Tibial nerve (tissue), 4 donors: ENCODE measurements at regions not wholly inside any gene's neighbourhood (a gene's known extent, or its start where the extent isn't known, plus 50 kb on each side); places are given as distances from the start of the nearest gene placed in this dataset.

Experiments used
- EP300 ChIP-seq, 2 donors: sonication (generic); formaldehyde crosslinking; IDR thresholded peaks; one replicate each; pipeline ENCODE4 v1.6.1; 2017; ENCODE audit warnings: antibody characterized with exemption in 2 of 2, mild to moderate bottlenecking in 1 of 2
- POLR2A ChIP-seq, 2 donors: fragments of 450-650 bp; IDR thresholded peaks; one replicate each; pipeline ENCODE4 v1.6.1; 2017; ENCODE audit warnings: antibody characterized with exemption in 2 of 2, mild to moderate bottlenecking in 2 of 2, moderate library complexity in 2 of 2
- TF ChIP-seq, protein P1 (sequence below), 5 experiments: fragments of 200-600 bp in 3 of 5; fragments of 450-650 bp in 2 of 5; sonication (generic) in 3 of 5; IDR thresholded peaks; one replicate each; pipeline ENCODE4 v1.5.1; 2016 to 2019; ENCODE audit warnings: antibody characterized with exemption in 5 of 5, mild to moderate bottlenecking in 3 of 5, moderate library complexity in 2 of 5

- TF ChIP-seq, protein P1, sequence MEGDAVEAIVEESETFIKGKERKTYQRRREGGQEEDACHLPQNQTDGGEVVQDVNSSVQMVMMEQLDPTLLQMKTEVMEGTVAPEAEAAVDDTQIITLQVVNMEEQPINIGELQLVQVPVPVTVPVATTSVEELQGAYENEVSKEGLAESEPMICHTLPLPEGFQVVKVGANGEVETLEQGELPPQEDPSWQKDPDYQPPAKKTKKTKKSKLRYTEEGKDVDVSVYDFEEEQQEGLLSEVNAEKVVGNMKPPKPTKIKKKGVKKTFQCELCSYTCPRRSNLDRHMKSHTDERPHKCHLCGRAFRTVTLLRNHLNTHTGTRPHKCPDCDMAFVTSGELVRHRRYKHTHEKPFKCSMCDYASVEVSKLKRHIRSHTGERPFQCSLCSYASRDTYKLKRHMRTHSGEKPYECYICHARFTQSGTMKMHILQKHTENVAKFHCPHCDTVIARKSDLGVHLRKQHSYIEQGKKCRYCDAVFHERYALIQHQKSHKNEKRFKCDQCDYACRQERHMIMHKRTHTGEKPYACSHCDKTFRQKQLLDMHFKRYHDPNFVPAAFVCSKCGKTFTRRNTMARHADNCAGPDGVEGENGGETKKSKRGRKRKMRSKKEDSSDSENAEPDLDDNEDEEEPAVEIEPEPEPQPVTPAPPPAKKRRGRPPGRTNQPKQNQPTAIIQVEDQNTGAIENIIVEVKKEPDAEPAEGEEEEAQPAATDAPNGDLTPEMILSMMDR (IDR thresholded peaks at IDR 0.05), result no peak
- TF ChIP-seq EP300 (IDR thresholded peaks at IDR 0.05) (no peak), POLR2A (IDR thresholded peaks at IDR 0.05) (no peak)
Measured at GRCh38 chr15:60160909-60161308, 156.8 kb downstream of the FOXB1 start.
